ENCODE measurements at regions not wholly inside any gene's neighbourhood (a gene's known extent, or its start where the extent isn't known, plus 50 kb on each side); places are given as distances from the start of the nearest gene placed in this dataset.

DNA sequence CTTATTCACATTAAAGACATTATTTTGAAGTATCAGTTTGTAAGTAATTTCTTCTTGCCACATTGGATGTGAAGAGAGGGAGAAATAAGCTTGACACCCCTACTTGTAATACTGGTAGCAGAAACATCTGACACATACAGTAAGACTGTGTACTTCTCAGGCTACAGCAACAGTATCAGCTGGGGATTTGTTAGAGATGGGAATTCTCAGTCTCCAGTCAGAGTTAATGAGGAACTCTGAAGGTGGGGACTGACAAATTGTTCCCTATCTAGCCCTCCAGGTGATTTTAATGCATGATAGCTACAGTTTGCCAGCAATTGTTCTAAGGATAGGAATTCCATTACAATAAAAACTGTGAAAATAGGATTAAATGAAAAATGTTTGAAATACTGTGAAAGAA lies 524.8 kb downstream of the PRR16 start:
- Histone ChIP-seq H2AFZ (ENCODE audit: low read length) (no peak overlapping the region), H3K36me3 (replicated peaks in 1 of 2; ENCODE audit: control insufficient read depth in 1 of 2, insufficient read depth in 2 of 2, low read length in 2 of 2) (no peaks in the 10 kb centered on the region), H3K4me3 (replicated peaks in 1 of 3; ENCODE audit: insufficient read depth in 1 of 3, low read depth in 2 of 3, low read length in 3 of 3) (no peak overlapping the region), H3K9ac (ENCODE audit: insufficient read depth, low read depth, low read length) (no peak overlapping the region), H3K9me3 (ENCODE audit: low read length) (no peaks in the 10 kb centered on the region), H4K20me1 (ENCODE audit: insufficient read depth, low read length) (no peaks in the 10 kb centered on the region), H3K4me2 (ENCODE audit: low read depth, low read length) (no peak overlapping the region), H3K27me3 (ENCODE audit: control insufficient read depth in 1 of 2, insufficient read depth in 2 of 2, low read length in 2 of 2) (no peaks in the 10 kb centered on the region), H3K4me1 (ENCODE audit: insufficient read depth, low read length) (peaks cover 9% of the 10 kb centered on the region; the same call in 1 of the 2 replicates), H3K79me2 (ENCODE audit: insufficient read depth, low read length) (no peaks in the 10 kb centered on the region), H3K27ac (ENCODE audit: extremely low read length, insufficient read depth, low read length) (no peak overlapping the region)
- CTCF ChIA-PET (ENCODE audit: low intra/inter-chr PET ratio, low total read pairs): no interaction called here
- in situ Hi-C loops (cut with HindIII; ENCODE audit: extremely low pct_ligation_motif_present, low pct_unique_long_range_greater_than_20kb): no loop called here
- no peak for TF ChIP-seq ADNP (CRISPR knock-in tag; IDR thresholded peaks at IDR 0.05)
- TF ChIP-seq GZF1 (CRISPR knock-in tag; IDR thresholded peaks at IDR 0.05): no peak
- TF ChIP-seq ZNF546 (CRISPR knock-in tag; conservative IDR thresholded peaks at IDR 0.05): no peak
- TF ChIP-seq, protein P1, sequence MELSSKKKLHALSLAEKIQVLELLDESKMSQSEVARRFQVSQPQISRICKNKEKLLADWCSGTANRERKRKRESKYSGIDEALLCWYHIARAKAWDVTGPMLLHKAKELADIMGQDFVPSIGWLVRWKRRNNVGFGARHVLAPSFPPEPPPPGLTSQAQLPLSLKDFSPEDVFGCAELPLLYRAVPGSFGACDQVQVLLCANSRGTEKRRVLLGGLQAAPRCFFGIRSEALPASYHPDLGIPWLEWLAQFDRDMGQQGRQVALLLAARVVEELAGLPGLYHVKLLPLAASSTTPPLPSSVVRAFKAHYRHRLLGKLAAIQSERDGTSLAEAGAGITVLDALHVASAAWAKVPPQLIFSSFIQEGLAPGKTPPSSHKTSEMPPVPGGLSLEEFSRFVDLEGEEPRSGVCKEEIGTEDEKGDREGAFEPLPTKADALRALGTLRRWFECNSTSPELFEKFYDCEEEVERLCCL (CRISPR knock-in tag; IDR thresholded peaks at IDR 0.05; ENCODE audit: borderline replicate concordance): no peak
- no peak for TF ChIP-seq GABPB1 (CRISPR knock-in tag; IDR thresholded peaks at IDR 0.05)
- no peak for TF ChIP-seq TBL1XR1 (IDR thresholded peaks at IDR 0.05; ENCODE audit: borderline replicate concordance, low read length, partially characterized antibody)
- TF ChIP-seq ZNF572 (CRISPR knock-in tag; IDR thresholded peaks at IDR 0.05): no peak
- TF ChIP-seq, protein P2, sequence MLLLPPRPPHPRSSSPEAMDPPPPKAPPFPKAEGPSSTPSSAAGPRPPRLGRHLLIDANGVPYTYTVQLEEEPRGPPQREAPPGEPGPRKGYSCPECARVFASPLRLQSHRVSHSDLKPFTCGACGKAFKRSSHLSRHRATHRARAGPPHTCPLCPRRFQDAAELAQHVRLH (CRISPR knock-in tag; IDR thresholded peaks at IDR 0.05; ENCODE audit: borderline replicate concordance, low read depth): no peak
- TF ChIP-seq, protein P3, sequence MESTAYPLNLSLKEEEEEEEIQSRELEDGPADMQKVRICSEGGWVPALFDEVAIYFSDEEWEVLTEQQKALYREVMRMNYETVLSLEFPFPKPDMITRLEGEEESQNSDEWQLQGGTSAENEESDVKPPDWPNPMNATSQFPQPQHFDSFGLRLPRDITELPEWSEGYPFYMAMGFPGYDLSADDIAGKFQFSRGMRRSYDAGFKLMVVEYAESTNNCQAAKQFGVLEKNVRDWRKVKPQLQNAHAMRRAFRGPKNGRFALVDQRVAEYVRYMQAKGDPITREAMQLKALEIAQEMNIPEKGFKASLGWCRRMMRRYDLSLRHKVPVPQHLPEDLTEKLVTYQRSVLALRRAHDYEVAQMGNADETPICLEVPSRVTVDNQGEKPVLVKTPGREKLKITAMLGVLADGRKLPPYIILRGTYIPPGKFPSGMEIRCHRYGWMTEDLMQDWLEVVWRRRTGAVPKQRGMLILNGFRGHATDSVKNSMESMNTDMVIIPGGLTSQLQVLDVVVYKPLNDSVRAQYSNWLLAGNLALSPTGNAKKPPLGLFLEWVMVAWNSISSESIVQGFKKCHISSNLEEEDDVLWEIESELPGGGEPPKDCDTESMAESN (CRISPR knock-in tag; conservative IDR thresholded peaks at IDR 0.05): no peak
- no peak for TF ChIP-seq FOXK2 (IDR thresholded peaks at IDR 0.05)
- TF ChIP-seq, protein P4, sequence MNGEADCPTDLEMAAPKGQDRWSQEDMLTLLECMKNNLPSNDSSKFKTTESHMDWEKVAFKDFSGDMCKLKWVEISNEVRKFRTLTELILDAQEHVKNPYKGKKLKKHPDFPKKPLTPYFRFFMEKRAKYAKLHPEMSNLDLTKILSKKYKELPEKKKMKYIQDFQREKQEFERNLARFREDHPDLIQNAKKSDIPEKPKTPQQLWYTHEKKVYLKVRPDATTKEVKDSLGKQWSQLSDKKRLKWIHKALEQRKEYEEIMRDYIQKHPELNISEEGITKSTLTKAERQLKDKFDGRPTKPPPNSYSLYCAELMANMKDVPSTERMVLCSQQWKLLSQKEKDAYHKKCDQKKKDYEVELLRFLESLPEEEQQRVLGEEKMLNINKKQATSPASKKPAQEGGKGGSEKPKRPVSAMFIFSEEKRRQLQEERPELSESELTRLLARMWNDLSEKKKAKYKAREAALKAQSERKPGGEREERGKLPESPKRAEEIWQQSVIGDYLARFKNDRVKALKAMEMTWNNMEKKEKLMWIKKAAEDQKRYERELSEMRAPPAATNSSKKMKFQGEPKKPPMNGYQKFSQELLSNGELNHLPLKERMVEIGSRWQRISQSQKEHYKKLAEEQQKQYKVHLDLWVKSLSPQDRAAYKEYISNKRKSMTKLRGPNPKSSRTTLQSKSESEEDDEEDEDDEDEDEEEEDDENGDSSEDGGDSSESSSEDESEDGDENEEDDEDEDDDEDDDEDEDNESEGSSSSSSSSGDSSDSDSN (CRISPR knock-in tag; IDR thresholded peaks at IDR 0.05): no peak
- no peak for TF ChIP-seq TAF15 (IDR thresholded peaks at IDR 0.05; ENCODE audit: low read depth, low read length, poor library complexity, severe bottlenecking)
- no peak for TF ChIP-seq ZNF337 (CRISPR knock-in tag; IDR thresholded peaks at IDR 0.05; ENCODE audit: borderline replicate concordance, low read depth)
- TF ChIP-seq ZNF674 (CRISPR knock-in tag; IDR thresholded peaks at IDR 0.05; ENCODE audit: low read depth): no peak
- BruUV-seq (replicated peaks): no TSS peak
- ATAC-seq (no peak), FAIRE-seq (no peak), DNase-seq (ENCODE audit: low spot score) (no peak)
- intact Hi-C loops (cut with micrococcal nuclease; ENCODE audit: unreplicated experiment): no loop called here
- POLR2A ChIA-PET: no interaction called here
